ENCODE measurements at regions not wholly inside any gene's neighbourhood (a gene's known extent, or its start where the extent isn't known, plus 50 kb on each side); places are given as distances from the start of the nearest gene placed in this dataset.
"Not testable (repeated sequence)": the region's sequence is repeated elsewhere in the genome, so short reads cannot be mapped to it uniquely, and the experiment has no call there.

GRCh38 chr6:122182061-122182460 lies 217.4 kb upstream of the HSF2 start:
- WGBS, result 55% methylated on average over 4 of the region's 4 CpGs

GRCh38 chr6:122184401-122184827 lies 215.0 kb upstream of the HSF2 start:
- Histone ChIP-seq H3K36me3 (no peaks in the 10 kb centered on the region), H3K27ac (no peak overlapping the region), H3K27me3 (no peaks in the 10 kb centered on the region), H3K9me3 (no peaks in the 10 kb centered on the region), H3K4me3 (no peak overlapping the region), H3K4me1 (no peaks in the 10 kb centered on the region)
- 22% methylated on average over 4 of the region's 4 CpGs for WGBS
- DNase-seq (ENCODE audit: low spot score in 2 of 2), result no peak
- TF ChIP-seq CTCF (IDR thresholded peaks at IDR 0.05) (peak; percentile 20 to 24), POLR2AphosphoS5 (IDR thresholded peaks at IDR 0.05) (no peak)

More at GRCh38 chr6:122182061-122182460, 217.4 kb upstream of the HSF2 start:
- no peak for DNase-seq (ENCODE audit: low spot score in 2 of 2)
- TF ChIP-seq POLR2AphosphoS5 (IDR thresholded peaks at IDR 0.05), result no peak
- no peak for TF ChIP-seq EP300 (IDR thresholded peaks at IDR 0.05)
- no peak for TF ChIP-seq POLR2A (IDR thresholded peaks at IDR 0.05)
- no peak for TF ChIP-seq CTCF (IDR thresholded peaks at IDR 0.05)
- Histone ChIP-seq H3K36me3 (no peaks in the 10 kb centered on the region), H3K9me3 (no peaks in the 10 kb centered on the region), H3K4me3 (no peak overlapping the region), H3K27ac (no peak overlapping the region), H3K4me1 (no peaks in the 10 kb centered on the region), H3K27me3 (no peaks in the 10 kb centered on the region)

- H3K36me3 ChIP-seq; H3K4me1 ChIP-seq; DNase-seq (ENCODE audit: low spot score in 2 of 2); H3K9me3 ChIP-seq; H3K27me3 ChIP-seq; H3K4me3 ChIP-seq; H3K27ac ChIP-seq: not testable (repeated sequence)
- 91% methylated on average over 19 of the region's 19 CpGs for WGBS
Measured at GRCh38 chr6:122185458-122185857, 214.0 kb upstream of the HSF2 start.

GRCh38 chr6:122187186-122187585 lies 212.3 kb upstream of the HSF2 start:
- Histone ChIP-seq H3K36me3 (no peaks in the 10 kb centered on the region), H3K4me1 (no peaks in the 10 kb centered on the region), H3K27me3 (no peaks in the 10 kb centered on the region), H3K4me3 (no peak overlapping the region), H3K27ac (no peak overlapping the region), H3K9me3 (no peaks in the 10 kb centered on the region)
- DNase-seq (ENCODE audit: low spot score in 2 of 2), result no peak
- TF ChIP-seq EP300 (IDR thresholded peaks at IDR 0.05) (no peak), POLR2AphosphoS5 (IDR thresholded peaks at IDR 0.05) (no peak), CTCF (IDR thresholded peaks at IDR 0.05) (no peak), POLR2A (IDR thresholded peaks at IDR 0.05) (no peak)
- 83% methylated on average over 1 of the region's 1 CpG for WGBS

GRCh38 chr6:122198922-122199321 lies 200.5 kb upstream of the HSF2 start:
- Histone ChIP-seq H3K27ac (no peak overlapping the region), H3K36me3 (no peaks in the 10 kb centered on the region), H3K4me3 (no peak overlapping the region), H3K27me3 (no peaks in the 10 kb centered on the region), H3K4me1 (no peaks in the 10 kb centered on the region), H3K9me3 (no peaks in the 10 kb centered on the region)
- WGBS, result 98% methylated on average over 1 of the region's 1 CpG
- no peak for TF ChIP-seq POLR2A (IDR thresholded peaks at IDR 0.05)
- no peak for TF ChIP-seq EP300 (IDR thresholded peaks at IDR 0.05)
- TF ChIP-seq POLR2AphosphoS5 (IDR thresholded peaks at IDR 0.05), result no peak
- no peak for TF ChIP-seq CTCF (IDR thresholded peaks at IDR 0.05)
- DNase-seq (ENCODE audit: low spot score in 2 of 2), result no peak

- H3K9me3 ChIP-seq, result no peaks in the 10 kb centered on the region
- TF ChIP-seq CTCF (IDR thresholded peaks at IDR 0.05), result no peak
- TF ChIP-seq EP300 (IDR thresholded peaks at IDR 0.05), result no peak
- no peak for TF ChIP-seq POLR2A (IDR thresholded peaks at IDR 0.05)
- no peak for TF ChIP-seq POLR2AphosphoS5 (IDR thresholded peaks at IDR 0.05)
- H3K27ac ChIP-seq, result no peak overlapping the region
- H3K4me3 ChIP-seq, result no peak overlapping the region
- no peak for DNase-seq (ENCODE audit: low spot score in 2 of 2)
- no peaks in the 10 kb centered on the region for H3K36me3 ChIP-seq
- no peaks in the 10 kb centered on the region for H3K27me3 ChIP-seq
- no peaks in the 10 kb centered on the region for H3K4me1 ChIP-seq
- 23% methylated on average over 1 of the region's 1 CpG for WGBS
Measured at GRCh38 chr6:122200440-122200839, 199.0 kb upstream of the HSF2 start.

Data from suprapubic skin (tissue), 4 donors.